ENCODE measurements at regions not wholly inside any gene's neighbourhood (a gene's known extent, or its start where the extent isn't known, plus 50 kb on each side); places are given as distances from the start of the nearest gene placed in this dataset.
"Not testable (repeated sequence)": the region's sequence is repeated elsewhere in the genome, so short reads cannot be mapped to it uniquely, and the experiment has no call there.

- no peak for DNase-seq
These were observed 264.2 kb downstream of the BCL11B start for GRCh38 chr14:99007795-99008194.

- DNase-seq = no peak
These were observed 262.1 kb downstream of the BCL11B start for GRCh38 chr14:99009871-99010270.

GRCh38 chr14:99011385-99011784 is 260.6 kb downstream of the BCL11B start:
- no peak for DNase-seq

GRCh38 chr14:99012703-99013102 is 259.3 kb downstream of the BCL11B start:
- DNase-seq = no peak

DNA sequence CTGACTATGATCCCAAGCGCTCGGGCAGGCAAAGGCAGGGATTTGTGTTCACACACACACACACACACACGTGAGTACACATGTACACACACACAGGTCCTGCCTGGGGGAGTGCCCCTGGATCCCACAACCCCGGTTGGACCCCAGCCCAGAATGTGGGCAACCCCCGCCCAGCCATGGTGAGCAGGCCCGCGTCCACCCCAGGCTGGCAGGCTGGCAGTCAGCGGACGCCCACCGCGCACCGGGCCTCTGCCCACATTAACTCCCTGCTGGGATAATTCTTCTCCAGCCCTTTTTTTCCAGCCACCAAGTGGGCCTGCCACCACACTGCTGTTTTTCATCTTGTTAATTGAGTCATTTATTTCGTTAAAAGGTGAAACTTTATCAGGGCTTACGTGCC is 256.2 kb downstream of the BCL11B start:
- no peak for DNase-seq

DNA sequence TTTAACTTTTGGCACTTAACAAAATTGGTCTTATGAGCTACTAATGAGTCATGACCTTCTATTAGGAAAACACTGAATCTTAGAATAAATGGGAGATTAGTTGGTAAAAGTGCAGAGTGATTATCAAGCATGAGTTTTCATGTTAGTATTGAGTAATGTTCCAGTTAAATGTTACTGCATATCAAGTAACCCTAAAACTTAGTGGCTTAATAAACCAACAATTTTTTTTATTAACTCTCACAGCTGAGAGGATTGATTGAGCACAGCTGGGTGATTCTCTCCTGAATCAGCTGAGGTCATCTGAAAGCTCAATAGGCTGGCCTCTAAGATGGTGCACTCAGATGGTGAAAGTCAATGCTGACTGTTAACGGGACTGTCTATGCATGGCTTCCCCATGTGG is 248.6 kb downstream of the BCL11B start:
- DNase-seq = no peak

- no peak for DNase-seq
These were observed 247.1 kb downstream of the BCL11B start for GRCh38 chr14:99024926-99025325.

GRCh38 chr14:99025418-99025817 is 246.6 kb downstream of the BCL11B start:
- DNase-seq = no peak

DNA sequence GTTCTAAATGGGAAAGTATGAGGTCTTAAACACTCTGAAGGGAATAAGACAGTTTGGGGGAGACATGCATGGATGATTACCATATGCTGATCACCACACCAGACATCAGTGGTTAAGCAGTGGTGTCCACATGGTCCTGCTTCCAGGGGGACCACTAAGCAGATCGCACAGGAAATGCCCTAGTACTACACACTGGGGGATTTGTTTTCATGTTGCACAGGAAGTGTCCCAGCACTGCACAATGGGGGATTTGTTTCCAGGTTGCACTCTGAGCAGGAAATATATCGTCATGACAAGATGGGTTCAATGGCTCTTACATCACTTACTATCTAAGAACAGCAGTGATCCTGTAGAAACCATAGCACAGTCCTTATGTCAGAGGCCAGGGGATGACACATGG is 245.5 kb downstream of the BCL11B start:
- DNase-seq = no peak

DNA sequence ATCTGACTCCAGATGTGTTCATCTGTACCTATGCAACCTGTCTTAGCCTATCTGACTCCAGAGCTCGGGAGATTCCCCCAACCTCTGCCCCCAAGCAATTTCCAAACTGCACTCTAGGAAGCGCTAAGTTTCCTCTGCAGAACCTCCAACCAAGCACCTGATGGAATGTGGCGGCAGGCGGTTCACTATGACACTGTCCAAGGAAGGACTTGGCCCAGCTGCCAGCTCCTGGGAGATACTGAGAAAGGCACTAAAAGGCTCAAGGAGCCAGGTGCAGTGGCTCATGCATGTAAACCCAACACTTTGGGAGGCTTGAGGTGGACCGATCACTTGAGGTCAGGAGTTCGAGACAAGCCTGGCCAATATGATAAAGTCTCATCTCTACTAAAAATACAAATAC is 244.0 kb downstream of the BCL11B start:
- DNase-seq = no peak

- no peak for DNase-seq
These were observed 243.5 kb downstream of the BCL11B start for GRCh38 chr14:99028521-99028920.

DNA sequence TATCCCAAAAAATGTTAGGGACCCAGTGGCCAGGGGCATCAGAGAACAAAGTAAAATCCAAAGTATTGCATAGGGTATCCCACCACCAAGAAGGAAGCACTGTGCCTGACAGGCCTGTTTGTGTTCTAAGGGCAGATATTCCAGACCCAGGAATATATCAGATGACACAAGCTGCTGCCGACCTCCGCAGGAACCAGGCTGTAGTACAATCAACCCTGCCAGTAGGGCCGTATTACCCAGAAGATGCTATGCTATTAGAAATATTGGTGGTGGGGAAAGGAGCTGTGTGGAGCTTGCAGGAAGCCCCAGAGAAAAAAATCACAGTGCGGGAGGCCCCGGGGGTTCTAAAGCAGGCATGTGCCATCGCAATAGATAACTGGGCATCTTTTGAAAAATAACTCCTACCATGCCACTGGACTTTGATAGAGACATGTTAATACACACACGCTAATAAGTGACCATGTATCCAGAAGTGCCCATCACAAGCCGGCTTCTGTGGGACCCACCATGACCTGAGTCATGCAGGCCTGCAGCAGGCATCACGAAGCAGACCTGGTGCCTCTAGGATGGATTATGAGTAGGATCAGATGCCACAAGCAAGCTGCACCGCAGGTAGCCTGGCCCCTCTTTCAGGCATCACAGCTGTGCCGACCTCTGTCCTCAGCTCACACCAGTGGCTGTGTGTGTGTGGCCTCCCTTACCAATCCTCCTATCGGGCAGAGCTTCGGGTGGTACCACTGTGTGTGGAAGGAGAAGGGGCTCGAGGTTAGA is 242.7 kb downstream of the BCL11B start:
- no peak for DNase-seq

DNA sequence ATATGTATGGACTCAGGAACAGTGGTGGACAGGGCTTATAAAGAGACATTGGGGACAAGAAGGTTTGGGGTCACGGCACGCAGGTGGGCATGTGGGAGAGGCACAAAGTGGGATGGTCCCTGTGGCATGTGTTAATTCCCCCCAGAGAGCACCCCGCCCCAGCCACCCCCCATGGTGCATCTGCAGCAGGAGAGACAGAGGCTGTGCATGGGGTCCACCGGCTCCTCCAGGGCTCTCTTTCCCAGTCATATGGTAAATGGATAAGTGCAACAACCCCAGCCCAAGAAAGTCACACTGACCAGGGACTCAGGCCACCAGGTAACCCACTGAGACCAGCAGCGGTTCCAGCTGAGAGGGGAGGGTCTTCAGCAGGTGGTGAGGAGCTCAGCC is 242.1 kb downstream of the BCL11B start:
- DNase-seq = no peak

- DNase-seq = no peak
These were observed 241.5 kb downstream of the BCL11B start for GRCh38 chr14:99030454-99030853.

DNA sequence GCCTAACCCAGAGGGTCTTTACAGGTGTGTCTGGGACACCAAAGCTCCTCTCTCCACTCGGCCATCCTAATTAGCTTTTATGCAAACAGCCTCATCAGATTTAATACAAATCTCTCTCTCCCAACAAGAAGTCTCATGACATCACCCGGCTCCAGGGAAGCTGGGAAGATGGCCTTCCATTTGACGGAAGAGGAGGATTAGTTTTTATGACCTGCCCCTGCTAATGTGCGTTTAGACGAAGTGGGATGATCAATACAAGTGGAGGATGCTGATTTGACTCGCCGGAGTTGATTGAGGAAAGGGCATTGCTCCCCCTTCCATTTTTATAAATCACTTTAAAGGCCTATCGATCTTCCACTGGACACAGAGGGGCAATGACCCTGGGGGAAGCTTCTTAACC is 239.2 kb downstream of the BCL11B start:
- DNase-seq = no peak

DNA sequence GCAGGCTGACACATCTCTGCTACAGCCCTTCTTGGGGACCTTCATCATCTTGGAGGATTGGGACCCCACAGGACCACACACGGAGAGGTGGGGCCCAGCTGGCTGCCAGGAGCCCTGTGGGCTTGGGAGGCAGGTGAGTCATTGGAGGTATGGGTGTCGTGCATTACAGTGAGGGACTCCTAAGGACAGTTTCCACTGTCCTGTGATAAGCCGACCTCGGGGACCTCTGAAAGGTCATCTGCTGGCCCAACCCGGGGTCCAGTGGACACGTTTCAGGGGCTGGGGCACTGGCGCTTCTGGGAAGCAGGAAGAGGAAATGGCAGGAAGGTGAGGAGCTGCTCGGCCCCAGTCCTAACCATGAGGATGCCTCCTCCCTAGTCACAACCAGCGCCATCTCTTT is 238.0 kb downstream of the BCL11B start:
- DNase-seq = no peak

DNA sequence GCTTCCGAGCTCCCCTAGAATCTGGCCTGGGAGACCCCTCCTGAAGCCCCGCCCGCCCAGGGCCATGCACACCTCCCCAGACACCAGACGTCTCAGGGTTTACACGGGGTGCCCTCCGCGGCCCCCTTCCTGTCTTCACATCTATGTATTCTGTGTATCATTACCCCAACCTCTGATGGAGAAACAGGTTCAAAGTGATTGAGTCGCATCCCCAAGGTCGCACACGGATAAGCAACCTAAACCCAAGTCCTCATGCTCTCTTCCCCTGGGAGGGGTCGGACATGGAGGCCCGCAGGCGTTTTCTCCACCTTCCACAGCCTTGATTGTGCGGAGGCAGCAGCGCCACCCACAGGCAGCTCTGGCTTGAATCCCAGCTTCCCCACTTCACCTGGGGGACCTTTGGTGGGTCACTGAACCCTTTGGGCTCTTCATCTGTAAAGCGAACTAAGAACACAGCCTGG is 237.3 kb downstream of the BCL11B start:
- no peak for DNase-seq

- no peak for DNase-seq
These were observed 236.7 kb downstream of the BCL11B start for GRCh38 chr14:99035268-99035667.

DNA sequence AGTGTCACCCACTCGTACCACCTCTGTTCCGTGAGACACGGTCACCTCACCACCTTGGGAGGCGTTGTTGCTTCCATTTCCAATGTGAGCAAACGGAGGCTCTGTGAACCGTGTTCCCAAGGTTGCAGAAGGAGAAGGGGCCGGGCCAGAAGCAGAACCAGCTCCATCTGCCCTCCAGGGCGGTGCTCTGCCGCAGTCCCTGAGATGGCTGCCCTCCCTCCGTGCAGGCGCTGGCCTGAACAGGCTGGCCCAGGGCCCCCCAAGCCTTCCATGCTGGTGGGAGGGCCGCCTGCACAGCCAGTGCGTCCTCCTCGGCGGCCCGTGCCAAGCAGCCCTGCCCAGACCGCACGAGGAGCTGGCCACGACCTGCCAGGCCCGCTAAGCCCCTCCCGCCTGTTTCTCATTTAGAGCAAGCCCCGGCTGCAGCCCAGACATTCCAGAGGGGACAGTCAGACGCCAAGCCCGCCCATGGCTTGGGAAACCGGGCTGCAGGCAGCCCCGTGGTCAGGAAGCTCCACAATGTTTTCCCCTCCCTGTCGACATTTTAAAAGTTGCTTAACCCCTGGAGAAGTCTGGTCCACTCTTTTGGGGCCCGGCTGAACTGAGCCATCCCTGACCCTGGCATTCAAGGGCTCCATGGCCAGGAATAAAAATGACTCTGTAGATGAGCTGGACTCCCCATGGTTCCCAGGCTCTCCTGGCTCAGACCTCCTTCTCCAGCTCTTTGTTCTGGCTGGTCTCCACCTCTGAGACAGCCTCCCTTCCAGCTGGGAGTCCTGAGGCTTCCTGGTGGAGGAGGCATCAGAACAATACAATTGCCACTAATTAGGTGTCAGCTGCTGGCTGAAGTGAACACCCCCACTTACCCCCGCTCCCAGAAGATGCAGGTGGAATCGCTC is 236.0 kb downstream of the BCL11B start:
- no peak for DNase-seq

DNA sequence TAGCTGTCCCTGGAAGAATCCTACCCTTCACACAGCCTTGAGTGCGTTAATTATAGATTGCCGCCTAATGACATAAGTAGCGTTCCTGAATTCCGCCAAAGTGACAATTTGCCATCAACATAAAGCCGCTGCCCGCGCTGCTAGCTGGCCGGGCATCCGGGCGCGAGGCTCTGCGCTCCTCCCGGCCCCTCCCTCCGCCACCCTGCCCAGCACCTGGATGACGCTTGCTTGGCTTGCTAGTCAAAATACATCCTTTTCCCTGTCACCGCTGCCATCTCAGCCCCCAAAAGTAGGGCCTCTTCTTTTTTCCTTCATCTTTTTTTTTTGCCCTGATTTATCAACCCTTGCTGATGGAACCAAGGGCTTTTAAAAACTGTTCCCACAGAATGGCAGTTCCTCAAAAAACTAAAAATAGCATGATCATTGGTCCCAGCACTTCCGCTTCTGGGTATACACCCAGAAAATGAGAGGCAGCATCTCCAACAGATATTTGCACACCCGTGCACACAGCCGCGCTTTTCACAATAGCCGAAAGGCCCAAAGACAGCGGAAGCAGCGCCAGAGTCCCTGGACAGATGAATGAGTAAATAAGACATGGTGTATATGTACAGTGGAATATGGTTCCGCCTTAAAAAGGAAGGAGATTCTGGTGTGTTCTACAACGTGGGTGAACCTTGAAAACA is 235.2 kb downstream of the BCL11B start:
- DNase-seq = no peak

- not testable (repeated sequence) for DNase-seq
These were observed 234.7 kb downstream of the BCL11B start for GRCh38 chr14:99037326-99037725.

GRCh38 chr14:99037777-99038430 is 234.1 kb downstream of the BCL11B start:
- no peak for DNase-seq

- DNase-seq = no peak
These were observed 233.6 kb downstream of the BCL11B start for GRCh38 chr14:99038431-99038820.
